ENCODE measurements at regions not wholly inside any gene's neighbourhood (a gene's known extent, or its start where the extent isn't known, plus 50 kb on each side); places are given as distances from the start of the nearest gene placed in this dataset.
A peak's percentile ranks its signal among the peaks of the same experiment; 100 is the strongest.
"Not testable (repeated sequence)": the region's sequence is repeated elsewhere in the genome, so short reads cannot be mapped to it uniquely, and the experiment has no call there.

DNA sequence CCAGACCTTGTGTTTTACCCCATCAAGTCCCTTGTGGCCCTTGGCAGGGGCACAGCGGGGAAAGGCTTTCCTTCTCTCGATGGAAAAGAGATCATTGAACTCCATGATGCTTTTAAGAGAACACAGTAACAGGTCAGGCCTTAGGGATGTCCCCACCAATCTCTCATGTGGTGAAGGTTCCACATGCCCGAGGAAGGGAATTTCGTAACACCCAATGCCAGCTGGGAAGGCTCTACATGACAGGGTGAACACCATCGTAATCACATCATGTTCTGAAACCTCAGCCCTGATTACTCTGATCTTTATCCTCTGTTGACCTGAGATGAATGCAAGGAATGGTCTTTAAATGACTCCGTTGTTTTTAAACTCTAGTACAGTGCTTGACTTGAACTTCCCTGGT lies 105.5 kb upstream of the SPAG17 start:
- no peak for DNase-seq

- DNase-seq, result no peak
These were observed 105.0 kb upstream of the SPAG17 start for GRCh38 chr1:118290046-118290445.

GRCh38 chr1:118280656-118281055 lies 95.6 kb upstream of the SPAG17 start:
- DNase-seq, result not testable (repeated sequence)

- peak; percentile 32 for DNase-seq
These were observed 90.6 kb upstream of the SPAG17 start for GRCh38 chr1:118275472-118276115.

DNA sequence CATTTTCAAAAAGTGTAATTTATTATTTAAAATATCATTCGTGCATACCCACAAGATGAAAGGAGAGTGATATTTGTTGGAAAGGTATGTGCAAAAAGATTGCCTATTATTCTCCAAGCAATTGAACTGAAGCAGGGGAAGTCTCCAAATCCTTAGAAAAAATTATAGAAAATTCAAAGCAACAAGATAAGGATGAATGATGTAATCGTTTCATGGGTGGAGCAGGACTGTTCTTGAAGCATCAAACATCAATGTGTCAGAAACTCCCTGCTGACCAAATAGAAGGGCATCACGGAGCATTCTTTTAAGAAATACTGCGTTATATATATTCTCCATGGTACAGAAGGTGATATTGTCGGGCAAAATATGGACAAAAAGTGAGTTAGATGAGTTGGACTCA lies 87.9 kb upstream of the SPAG17 start:
- no peak for DNase-seq

- DNase-seq, result no peak
These were observed 86.9 kb upstream of the SPAG17 start for GRCh38 chr1:118271883-118272282.

DNA sequence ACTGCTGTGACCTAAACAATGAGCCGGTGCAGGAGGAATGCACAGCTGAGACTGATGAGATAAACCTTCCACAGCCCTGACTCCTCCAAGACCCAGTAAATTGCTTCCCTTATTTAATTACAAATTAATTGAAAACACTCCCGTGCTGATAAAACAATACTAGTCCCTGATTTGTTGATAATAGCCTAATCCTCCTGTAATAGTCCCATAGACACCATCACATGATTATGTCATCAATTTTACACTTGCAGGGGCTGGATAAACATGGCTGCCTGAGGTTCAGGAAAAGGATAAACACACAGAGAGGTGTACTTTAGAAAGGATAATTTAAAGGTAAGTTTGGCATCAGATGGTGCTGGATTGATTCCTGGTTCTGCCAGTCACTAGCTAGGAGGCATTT lies 84.6 kb upstream of the SPAG17 start:
- no peak for DNase-seq

- DNase-seq, result no peak
These were observed 81.4 kb upstream of the SPAG17 start for GRCh38 chr1:118266436-118266835.

GRCh38 chr1:118264343-118264742 lies 79.3 kb upstream of the SPAG17 start:
- no peak for DNase-seq

- DNase-seq, result no peak
These were observed 77.8 kb upstream of the SPAG17 start for GRCh38 chr1:118262865-118263264.

- DNase-seq, result no peak
These were observed 73.9 kb upstream of the SPAG17 start for GRCh38 chr1:118258975-118259374.

GRCh38 chr1:118257946-118258345 lies 72.9 kb upstream of the SPAG17 start:
- no peak for DNase-seq

DNA sequence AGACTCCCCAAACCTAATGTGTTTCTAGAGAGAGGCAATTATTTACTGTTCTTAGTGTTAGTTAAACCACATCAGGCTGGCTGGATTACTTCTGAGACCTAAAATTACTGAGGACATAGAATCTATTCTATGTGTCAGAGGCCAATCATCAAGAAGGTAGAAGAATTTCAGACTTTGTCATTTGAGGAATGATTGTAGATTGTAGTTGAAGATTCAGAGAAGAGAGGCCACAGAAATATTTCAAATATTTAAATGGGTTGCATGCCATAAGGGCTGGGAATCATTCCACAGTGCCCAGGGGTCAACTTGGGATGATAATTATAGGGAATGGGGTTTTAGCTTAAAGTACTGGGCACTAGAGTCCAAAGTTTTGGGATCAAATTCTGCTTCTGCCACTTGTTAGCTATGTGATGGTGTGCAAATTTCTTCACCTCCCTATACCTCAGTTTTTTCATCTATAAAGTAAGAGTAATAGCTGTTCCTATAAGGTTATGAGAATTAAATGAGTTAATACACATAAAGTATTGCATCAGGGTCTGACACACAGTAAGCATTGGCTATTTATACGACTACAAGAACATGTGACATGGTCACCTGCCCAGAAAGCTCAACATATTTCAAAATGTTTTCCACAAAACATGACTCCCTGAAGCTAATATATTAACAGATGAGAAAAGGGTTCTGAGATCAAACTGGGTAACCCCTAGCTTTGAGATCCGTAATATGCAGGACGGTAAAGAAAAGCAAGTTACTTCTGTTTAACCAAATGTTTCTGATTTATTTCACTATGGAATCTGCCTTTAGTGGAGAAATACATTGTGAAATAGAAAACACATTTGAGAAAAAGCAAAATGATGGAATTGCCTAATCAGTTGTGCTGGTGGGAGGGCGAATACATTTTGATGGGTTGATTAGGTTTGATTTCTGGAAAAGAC lies 69.7 kb upstream of the SPAG17 start:
- DNase-seq, result no peak

GRCh38 chr1:118254001-118254400 lies 69.0 kb upstream of the SPAG17 start:
- peak; percentile 22 for DNase-seq

DNA sequence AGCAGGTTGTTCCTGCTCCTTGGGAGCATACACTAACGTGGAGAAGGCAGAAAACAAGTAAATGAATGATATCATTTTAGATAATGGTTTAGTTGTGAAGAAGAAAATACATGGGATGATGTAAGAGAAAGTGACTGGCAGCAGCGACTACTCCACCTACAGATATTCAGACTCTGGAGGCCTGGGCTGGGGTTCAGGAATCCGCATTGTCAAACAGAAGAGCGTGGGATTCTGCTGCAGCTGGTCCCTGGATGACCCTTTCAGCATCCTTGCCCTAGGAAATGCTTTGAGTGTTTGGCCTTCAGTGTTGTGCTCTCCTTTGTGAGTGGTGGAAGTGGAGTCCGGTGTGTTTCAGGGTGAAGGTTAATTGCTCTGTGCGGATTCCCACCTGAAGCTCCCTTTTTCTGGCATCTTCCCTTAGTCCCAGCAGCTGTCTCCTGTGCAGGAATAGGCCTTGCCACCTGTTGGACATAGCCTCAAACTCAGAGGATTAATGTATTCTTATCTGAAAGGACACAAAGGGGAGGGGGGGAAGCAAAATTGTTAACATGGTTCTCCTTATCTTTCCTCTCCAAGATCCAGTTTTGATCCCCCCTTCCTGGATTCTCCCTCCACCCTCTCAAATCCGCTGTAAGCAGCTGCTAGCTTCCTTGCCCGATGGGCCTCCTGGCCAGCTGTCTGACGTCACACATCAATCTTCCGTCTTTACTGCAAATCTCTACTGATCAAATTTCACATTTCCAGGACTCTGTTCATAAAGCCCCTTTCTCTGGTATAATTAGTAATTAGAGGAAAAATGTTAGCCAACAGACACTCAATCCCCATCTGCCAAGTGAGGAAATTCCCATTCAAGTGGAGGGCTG lies 68.3 kb upstream of the SPAG17 start:
- DNase-seq, result peak; percentile 65

- peak; percentile 2 for DNase-seq
These were observed 67.6 kb upstream of the SPAG17 start for GRCh38 chr1:118252624-118253023.

- peak; percentile 5 for DNase-seq
These were observed 65.2 kb upstream of the SPAG17 start for GRCh38 chr1:118250232-118250631.

GRCh38 chr1:118249641-118250040 lies 64.6 kb upstream of the SPAG17 start:
- no peak for DNase-seq

DNA sequence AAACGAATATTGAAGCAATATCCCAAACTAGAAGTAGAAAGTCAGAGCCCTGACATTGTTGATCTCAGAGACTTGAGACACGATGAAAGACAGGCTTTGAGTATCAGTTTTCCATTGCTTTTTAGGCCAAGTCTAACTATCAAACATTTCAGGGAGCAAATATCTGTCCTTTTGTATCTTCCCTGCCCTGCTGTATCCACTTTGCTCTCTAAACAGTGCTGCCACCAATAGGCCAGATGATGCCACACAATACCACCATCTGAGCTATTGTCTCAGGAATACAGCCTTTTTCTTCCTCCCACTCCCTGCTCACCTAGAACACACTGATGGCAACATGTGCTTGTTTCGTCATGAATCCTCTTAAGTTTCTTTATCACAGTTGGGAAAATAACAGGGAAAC lies 62.6 kb upstream of the SPAG17 start:
- peak; percentile 76 for DNase-seq

GRCh38 chr1:118246646-118247045 lies 61.6 kb upstream of the SPAG17 start:
- no peak for DNase-seq

GRCh38 chr1:118244194-118244593 lies 59.2 kb upstream of the SPAG17 start:
- DNase-seq, result no peak

DNA sequence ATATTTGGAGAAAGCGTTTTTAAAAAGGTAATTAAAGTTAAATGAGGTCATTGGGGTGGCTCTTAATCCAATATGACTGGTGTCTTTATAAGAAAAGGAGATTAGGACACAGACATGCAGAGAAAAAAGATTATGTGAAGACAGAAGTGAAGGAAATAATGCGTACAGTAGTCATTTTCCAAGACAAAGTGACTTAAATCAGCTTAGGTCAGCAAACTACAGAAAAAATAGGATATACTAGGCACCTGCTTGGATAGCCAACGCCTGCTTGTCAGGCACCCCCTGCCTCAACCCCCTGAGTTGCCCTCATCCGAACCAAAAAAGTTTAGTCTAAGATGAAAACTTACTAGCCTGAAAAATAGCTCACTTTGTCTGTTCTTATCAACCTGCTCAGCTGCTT lies 58.2 kb upstream of the SPAG17 start:
- DNase-seq, result no peak

Measured in NCI-H146 (cell line).